ENCODE measurements at regions not wholly inside any gene's neighbourhood (a gene's known extent, or its start where the extent isn't known, plus 50 kb on each side); places are given as distances from the start of the nearest gene placed in this dataset.

DNA sequence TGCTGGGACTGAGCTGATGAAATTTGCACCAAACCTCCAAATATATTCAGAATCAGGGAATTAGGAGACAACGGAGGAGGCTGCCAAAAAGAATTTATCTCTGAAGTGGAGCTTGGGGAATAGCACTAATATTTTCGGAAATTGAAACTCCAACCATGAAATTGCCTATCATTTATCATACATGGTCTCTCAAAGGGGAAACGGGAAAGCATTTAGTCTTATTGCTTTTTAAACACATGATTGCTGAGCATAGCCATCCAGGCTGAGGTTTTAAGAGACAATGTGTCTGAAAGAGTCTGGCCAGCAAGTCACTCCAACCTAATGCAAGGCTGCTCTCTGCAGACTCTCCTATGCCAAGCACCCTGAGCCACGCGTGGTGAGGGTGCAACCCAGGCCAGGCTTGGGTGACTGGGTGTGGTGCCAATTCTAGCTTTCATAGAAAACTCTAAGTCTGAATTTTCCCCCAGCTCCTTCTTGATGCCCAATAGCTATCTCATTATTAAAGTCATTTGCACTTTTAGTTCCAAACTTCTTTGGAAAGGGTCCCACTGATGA, 200.2 kb downstream of the RPLP1 start:
- POLR2A ChIA-PET = no interaction called here
- no peak for FAIRE-seq

DNA sequence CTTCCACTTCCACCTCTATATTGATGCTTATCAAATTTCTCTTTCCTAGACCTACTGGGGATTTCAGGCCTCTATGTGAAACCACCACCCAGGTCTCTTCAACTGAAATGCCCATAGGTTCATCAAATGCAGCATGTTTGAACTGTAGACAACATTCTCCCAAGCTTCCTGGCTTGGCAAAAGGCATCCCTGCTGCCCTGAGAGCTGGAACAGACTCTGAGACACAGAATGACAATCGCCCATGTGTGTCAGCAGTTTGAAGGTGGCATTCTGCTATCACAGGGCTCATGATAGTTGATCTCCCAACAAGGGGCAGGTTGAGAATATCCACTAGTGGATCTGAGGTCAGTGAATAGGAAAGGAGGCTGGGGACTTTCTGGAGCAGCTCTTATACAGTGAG, 200.7 kb downstream of the RPLP1 start:
- H3K27ac ChIP-seq = no peak overlapping the region
- H3K9me3 ChIP-seq = peaks cover 19% of the 10 kb centered on the region
- 0% methylated on average over 1 of the region's 1 CpG for WGBS (ENCODE audit: missing lambda C conversion rate)
- ATAC-seq (no peak), FAIRE-seq (no peak), DNase-seq (ENCODE audit: low read depth in 1 of 2, low spot score in 1 of 2) (no peak)
- H3K4me2 ChIP-seq = no peak overlapping the region
- H3K4me1 ChIP-seq = no peaks in the 10 kb centered on the region
- ChIA-PET CTCF (interaction anchor here (0.6 to 1.6 kb wide), 3 partner anchors 10 to 150 kb away, joined by 3 read pairs; no protein-coding TSS in a partner anchor), POLR2A (no interaction called here)
- no peak overlapping the region for H3K4me3 ChIP-seq
- TF ChIP-seq FOXS1 (CRISPR knock-in tag; IDR thresholded peaks at IDR 0.05) (no peak), HDAC2 (IDR thresholded peaks at IDR 0.05) (no peak), NFE2L2 (conservative IDR thresholded peaks at IDR 0.05; ENCODE audit: low read length) (no peak), TFCP2L1 (CRISPR knock-in tag; IDR thresholded peaks at IDR 0.05) (no peak), FOSB (CRISPR knock-in tag; IDR thresholded peaks at IDR 0.05) (no peak), CHD4 (IDR thresholded peaks at IDR 0.05; ENCODE audit: borderline replicate concordance) (no peak), NPAS2 (CRISPR knock-in tag; IDR thresholded peaks at IDR 0.05; ENCODE audit: borderline replicate concordance) (no peak), KDM1A (IDR thresholded peaks at IDR 0.05; ENCODE audit: low read depth) (no peak)
- TF ChIP-seq, protein P1, sequence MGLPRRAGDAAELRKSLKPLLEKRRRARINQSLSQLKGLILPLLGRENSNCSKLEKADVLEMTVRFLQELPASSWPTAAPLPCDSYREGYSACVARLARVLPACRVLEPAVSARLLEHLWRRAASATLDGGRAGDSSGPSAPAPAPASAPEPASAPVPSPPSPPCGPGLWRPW (IDR thresholded peaks at IDR 0.05) = no peak
- TF ChIP-seq, protein P2, sequence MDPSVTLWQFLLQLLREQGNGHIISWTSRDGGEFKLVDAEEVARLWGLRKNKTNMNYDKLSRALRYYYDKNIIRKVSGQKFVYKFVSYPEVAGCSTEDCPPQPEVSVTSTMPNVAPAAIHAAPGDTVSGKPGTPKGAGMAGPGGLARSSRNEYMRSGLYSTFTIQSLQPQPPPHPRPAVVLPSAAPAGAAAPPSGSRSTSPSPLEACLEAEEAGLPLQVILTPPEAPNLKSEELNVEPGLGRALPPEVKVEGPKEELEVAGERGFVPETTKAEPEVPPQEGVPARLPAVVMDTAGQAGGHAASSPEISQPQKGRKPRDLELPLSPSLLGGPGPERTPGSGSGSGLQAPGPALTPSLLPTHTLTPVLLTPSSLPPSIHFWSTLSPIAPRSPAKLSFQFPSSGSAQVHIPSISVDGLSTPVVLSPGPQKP (IDR thresholded peaks at IDR 0.05; ENCODE audit: low read depth, low read length) = no peak

More for the DNA sequence above, 200.2 kb downstream of the RPLP1 start:
- ATAC-seq (no peak), DNase-seq (ENCODE audit: low read depth in 1 of 2, low spot score in 1 of 2) (no peak)
- Histone ChIP-seq H3K27ac (no peak overlapping the region), H3K4me1 (no peaks in the 10 kb centered on the region), H3K9me3 (peaks cover 19% of the 10 kb centered on the region), H3K4me2 (no peak overlapping the region), H3K4me3 (no peak overlapping the region)
- WGBS (ENCODE audit: missing lambda C conversion rate) = 29% methylated on average over 5 of the region's 5 CpGs
- CTCF ChIA-PET = interaction anchor here (0.7 to 1.6 kb wide), 4 partner anchors 10 to 124 kb away, joined by 3 read pairs; no protein-coding TSS in a partner anchor
- TF ChIP-seq RCOR1 (IDR thresholded peaks at IDR 0.05; ENCODE audit: low read depth, low read length) (no peak), ZC3H11A (IDR thresholded peaks at IDR 0.05) (no peak), JUN (IDR thresholded peaks at IDR 0.05) (no peak), HOXB5 (CRISPR knock-in tag; IDR thresholded peaks at IDR 0.05) (no peak), ZFP36 (IDR thresholded peaks at IDR 0.05; ENCODE audit: borderline replicate concordance, partially characterized antibody) (no peak)
- TF ChIP-seq, protein P3, sequence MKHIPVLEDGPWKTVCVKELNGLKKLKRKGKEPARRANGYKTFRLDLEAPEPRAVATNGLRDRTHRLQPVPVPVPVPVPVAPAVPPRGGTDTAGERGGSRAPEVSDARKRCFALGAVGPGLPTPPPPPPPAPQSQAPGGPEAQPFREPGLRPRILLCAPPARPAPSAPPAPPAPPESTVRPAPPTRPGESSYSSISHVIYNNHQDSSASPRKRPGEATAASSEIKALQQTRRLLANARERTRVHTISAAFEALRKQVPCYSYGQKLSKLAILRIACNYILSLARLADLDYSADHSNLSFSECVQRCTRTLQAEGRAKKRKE (CRISPR knock-in tag; IDR thresholded peaks at IDR 0.05; ENCODE audit: low read depth) = no peak

DNA sequence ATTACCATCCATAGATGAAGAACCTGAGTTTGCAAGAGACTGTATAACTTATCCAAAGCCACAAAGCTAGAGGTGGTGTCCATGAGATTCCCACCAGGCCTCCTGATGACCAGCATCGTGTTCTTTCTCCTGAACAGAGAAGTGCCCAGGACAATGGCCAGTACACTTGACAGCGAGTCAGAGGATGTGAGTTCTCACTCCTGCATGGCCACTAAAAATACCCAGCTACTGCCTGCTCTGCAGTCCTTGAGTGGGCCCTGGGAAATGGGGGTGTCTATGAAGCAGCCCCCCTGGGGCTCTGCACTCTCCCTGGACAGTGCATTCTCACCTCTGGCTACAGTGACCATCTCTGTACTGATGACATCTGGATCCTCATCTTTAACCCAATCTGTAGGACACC, 201.2 kb downstream of the RPLP1 start:
- Histone ChIP-seq H3K27ac (no peak overlapping the region), H3K4me2 (no peak overlapping the region), H3K9me3 (peaks cover 19% of the 10 kb centered on the region), H3K4me1 (no peaks in the 10 kb centered on the region), H3K4me3 (no peak overlapping the region)
- no peak for ATAC-seq
- 24% methylated on average over 2 of the region's 2 CpGs for WGBS (ENCODE audit: missing lambda C conversion rate)
- no peak for DNase-seq (ENCODE audit: low read depth in 1 of 2, low spot score in 1 of 2)
- TF ChIP-seq RCOR1 (IDR thresholded peaks at IDR 0.05; ENCODE audit: low read depth, low read length) (no peak), RARB (CRISPR knock-in tag; IDR thresholded peaks at IDR 0.05) (no peak), RNF2 (IDR thresholded peaks at IDR 0.05; ENCODE audit: borderline replicate concordance, low read depth) (no peak), POLR2A (IDR thresholded peaks at IDR 0.05; ENCODE audit: low read length) (no peak), ZC3H11A (IDR thresholded peaks at IDR 0.05) (no peak), HOXB5 (CRISPR knock-in tag; IDR thresholded peaks at IDR 0.05) (no peak), JUN (IDR thresholded peaks at IDR 0.05) (no peak), MAFK (IDR thresholded peaks at IDR 0.05; ENCODE audit: partially characterized antibody) (no peak), MYC (IDR thresholded peaks at IDR 0.05; ENCODE audit: borderline replicate concordance, low read length) (no peak), HOXB13 (CRISPR knock-in tag; IDR thresholded peaks at IDR 0.05; ENCODE audit: low read depth) (no peak), CHD4 (IDR thresholded peaks at IDR 0.05; ENCODE audit: borderline replicate concordance) (no peak)
- TF ChIP-seq, protein P4, sequence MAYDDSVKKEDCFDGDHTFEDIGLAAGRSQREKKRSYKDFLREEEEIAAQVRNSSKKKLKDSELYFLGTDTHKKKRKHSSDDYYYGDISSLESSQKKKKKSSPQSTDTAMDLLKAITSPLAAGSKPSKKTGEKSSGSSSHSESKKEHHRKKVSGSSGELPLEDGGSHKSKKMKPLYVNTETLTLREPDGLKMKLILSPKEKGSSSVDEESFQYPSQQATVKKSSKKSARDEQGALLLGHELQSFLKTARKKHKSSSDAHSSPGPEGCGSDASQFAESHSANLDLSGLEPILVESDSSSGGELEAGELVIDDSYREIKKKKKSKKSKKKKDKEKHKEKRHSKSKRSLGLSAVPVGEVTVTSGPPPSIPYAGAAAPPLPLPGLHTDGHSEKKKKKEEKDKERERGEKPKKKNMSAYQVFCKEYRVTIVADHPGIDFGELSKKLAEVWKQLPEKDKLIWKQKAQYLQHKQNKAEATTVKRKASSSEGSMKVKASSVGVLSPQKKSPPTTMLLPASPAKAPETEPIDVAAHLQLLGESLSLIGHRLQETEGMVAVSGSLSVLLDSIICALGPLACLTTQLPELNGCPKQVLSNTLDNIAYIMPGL (CRISPR knock-in tag; IDR thresholded peaks at IDR 0.05; ENCODE audit: borderline replicate concordance) = no peak
- ChIA-PET CTCF (interaction anchor here (0.6 to 1.6 kb wide), 3 partner anchors 10 to 151 kb away, joined by 3 to 5 read pairs (median 3); no protein-coding TSS in a partner anchor), POLR2A (no interaction called here)
- FAIRE-seq = no peak
